Lung (tissue), 11 donors: ENCODE measurements at regions not wholly inside any gene's neighbourhood (a gene's known extent, or its start where the extent isn't known, plus 50 kb on each side); places are given as distances from the start of the nearest gene placed in this dataset.

ENCODE experiments used
- ATAC-seq: fragments of 200-7000 bp; cut with Tn5 transposase; one replicate; pipeline ENCODE4 v1.9.1; 2020; ENCODE audit warnings: moderate number of reproducible peaks; ENCODE audit not compliant: insufficient read depth, low FRiP score
- DNase-seq, 3 donors: peaks; one replicate each; pipeline ENCODE4 v3.0.0-alpha.2; 2013 to 2017
- H3K27ac ChIP-seq, 2 donors: one replicate each; pipeline ENCODE4 v1.5.1; 2013; ENCODE audit warnings: mild to moderate bottlenecking in 2 of 2, moderate library complexity in 2 of 2, control low read depth in 1 of 2, inconsistent platforms in 1 of 2, low read depth in 1 of 2, low read length in 1 of 2
- H3K27me3 ChIP-seq, 3 donors: one replicate each; pipeline ENCODE4 v1.5.1; 2013; ENCODE audit warnings: low read length in 2 of 3; ENCODE audit not compliant: control insufficient read depth in 3 of 3, insufficient read depth in 3 of 3
- H3K36me3 ChIP-seq, 4 donors: one replicate each; pipeline ENCODE4 v1.5.1; 2013; ENCODE audit warnings: low read length in 4 of 4, mild to moderate bottlenecking in 1 of 4, moderate library complexity in 1 of 4; ENCODE audit not compliant: control insufficient read depth in 4 of 4, insufficient read depth in 4 of 4
- H3K4me1 ChIP-seq, 5 donors: one replicate each; pipeline ENCODE4 v1.5.1; 2013; ENCODE audit warnings: low read length in 5 of 5, mild to moderate bottlenecking in 2 of 5, moderate library complexity in 1 of 5; ENCODE audit not compliant: control insufficient read depth in 5 of 5, insufficient read depth in 5 of 5
- H3K4me3 ChIP-seq: one replicate; pipeline ENCODE4 v1.5.1; 2013; ENCODE audit warnings: mild to moderate bottlenecking, control low read depth, moderate library complexity
- H3K9ac ChIP-seq, 2 donors: one replicate each; pipeline ENCODE4 v1.5.1; 2013; ENCODE audit warnings: low read length in 2 of 2, control low read depth in 1 of 2; ENCODE audit not compliant: insufficient read depth in 1 of 2
- H3K9me3 ChIP-seq, 4 donors: one replicate each; pipeline ENCODE4 v1.5.1; 2013; ENCODE audit warnings: low read length in 3 of 4, mild to moderate bottlenecking in 1 of 4, moderate library complexity in 1 of 4; ENCODE audit not compliant: control insufficient read depth in 4 of 4, insufficient read depth in 3 of 4
- WGBS, 2 donors: extraction: QIAGEN DNeasy Blood & Tissue Kit; methylation state at CpG; one replicate each; pipeline ENCODE4 v1.1.7; 2013; 5-methylcytosine and 5-hydroxymethylcytosine counted together
- TF ChIP-seq, protein P1 (sequence below): IDR thresholded peaks from 2 replicates; pipeline ENCODE4 v1.5.1; 2012; ENCODE audit warnings: mild to moderate bottlenecking; ENCODE audit errors: control extremely low read depth, extremely low read depth
- donor health status: control.
- donor health status: control.
- donor health status: Bipolar disorder and iron deficiency.
- donor health status: healthy.
- donor health status: DM: yes; HTN: yes; CAD: no.

- H3K9ac ChIP-seq = peak overlapping the region in 1 of 2 donors; percentile 2
- no peaks in the 10 kb centered on the region for H3K27me3 ChIP-seq
- H3K27ac ChIP-seq = no peak overlapping the region
- H3K4me3 ChIP-seq = no peak overlapping the region
- peak; percentile 26 to 62 (median 46) for DNase-seq
- ATAC-seq = no peak
- no peaks in the 10 kb centered on the region for H3K36me3 ChIP-seq
- H3K9me3 ChIP-seq = no peaks in the 10 kb centered on the region
- H3K4me1 ChIP-seq = peaks cover 0 to 11% (median 6%) of the 10 kb centered on the region in 5 donors
- WGBS, 2 donors = 13 to 55% methylated on average over 1 of the region's 1 CpG
- TF ChIP-seq, protein P1, sequence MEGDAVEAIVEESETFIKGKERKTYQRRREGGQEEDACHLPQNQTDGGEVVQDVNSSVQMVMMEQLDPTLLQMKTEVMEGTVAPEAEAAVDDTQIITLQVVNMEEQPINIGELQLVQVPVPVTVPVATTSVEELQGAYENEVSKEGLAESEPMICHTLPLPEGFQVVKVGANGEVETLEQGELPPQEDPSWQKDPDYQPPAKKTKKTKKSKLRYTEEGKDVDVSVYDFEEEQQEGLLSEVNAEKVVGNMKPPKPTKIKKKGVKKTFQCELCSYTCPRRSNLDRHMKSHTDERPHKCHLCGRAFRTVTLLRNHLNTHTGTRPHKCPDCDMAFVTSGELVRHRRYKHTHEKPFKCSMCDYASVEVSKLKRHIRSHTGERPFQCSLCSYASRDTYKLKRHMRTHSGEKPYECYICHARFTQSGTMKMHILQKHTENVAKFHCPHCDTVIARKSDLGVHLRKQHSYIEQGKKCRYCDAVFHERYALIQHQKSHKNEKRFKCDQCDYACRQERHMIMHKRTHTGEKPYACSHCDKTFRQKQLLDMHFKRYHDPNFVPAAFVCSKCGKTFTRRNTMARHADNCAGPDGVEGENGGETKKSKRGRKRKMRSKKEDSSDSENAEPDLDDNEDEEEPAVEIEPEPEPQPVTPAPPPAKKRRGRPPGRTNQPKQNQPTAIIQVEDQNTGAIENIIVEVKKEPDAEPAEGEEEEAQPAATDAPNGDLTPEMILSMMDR = no peak
Observed at GRCh38 chr6:126812651-126813050, 305.8 kb upstream of the RSPO3 start.

DNA sequence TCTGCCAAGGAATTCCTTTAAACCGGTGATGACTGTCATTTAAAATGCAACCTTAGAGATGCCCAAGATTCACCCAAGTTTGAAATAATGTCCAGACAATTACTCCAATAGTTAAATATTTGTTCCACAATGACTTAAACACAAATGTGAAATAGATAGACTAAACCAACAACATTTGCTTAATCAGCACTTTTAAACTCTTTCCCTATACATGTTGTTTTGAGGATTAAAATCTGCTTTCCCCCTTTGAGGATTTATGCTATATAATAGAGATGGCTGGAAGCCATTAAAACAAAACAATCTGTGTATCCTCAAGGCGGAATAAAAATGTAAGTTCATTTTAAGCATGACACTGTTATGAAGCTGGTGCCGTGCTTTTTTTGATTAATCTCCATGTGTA, 297.8 kb upstream of the RSPO3 start:
- no peaks in the 10 kb centered on the region for H3K27me3 ChIP-seq
- no peak overlapping the region for H3K4me3 ChIP-seq
- peaks cover 0 to 5% (median 0%) of the 10 kb centered on the region in 5 donors for H3K4me1 ChIP-seq
- no peaks in the 10 kb centered on the region for H3K36me3 ChIP-seq
- 86 to 93% methylated on average over 3 of the region's 3 CpGs for WGBS, 2 donors
- TF ChIP-seq, protein P1 = no peak
- ATAC-seq (no peak), DNase-seq (peak in 2 of 3 donors; percentile 49 to 54)
- no peaks in the 10 kb centered on the region for H3K9me3 ChIP-seq
- no peak overlapping the region for H3K9ac ChIP-seq
- H3K27ac ChIP-seq = no peak overlapping the region

- no peaks in the 10 kb centered on the region for H3K36me3 ChIP-seq
- DNase-seq (no peak), ATAC-seq (no peak)
- H3K4me1 ChIP-seq = peaks cover 0 to 5% (median 0%) of the 10 kb centered on the region in 5 donors
- no peaks in the 10 kb centered on the region for H3K27me3 ChIP-seq
- H3K27ac ChIP-seq = no peak overlapping the region
- no peak overlapping the region for H3K9ac ChIP-seq
- no peaks in the 10 kb centered on the region for H3K9me3 ChIP-seq
- 71 to 84% methylated on average over 2 of the region's 2 CpGs for WGBS, 2 donors
- no peak overlapping the region for H3K4me3 ChIP-seq
- TF ChIP-seq, protein P1 = no peak
Observed at GRCh38 chr6:126821706-126822105, 296.8 kb upstream of the RSPO3 start.

GRCh38 chr6:126824226-126824625, 294.2 kb upstream of the RSPO3 start:
- Histone ChIP-seq H3K4me1 (peaks cover 0 to 5% (median 0%) of the 10 kb centered on the region in 5 donors), H3K4me3 (no peak overlapping the region), H3K36me3 (no peaks in the 10 kb centered on the region), H3K27me3 (no peaks in the 10 kb centered on the region), H3K9ac (no peak overlapping the region), H3K9me3 (no peaks in the 10 kb centered on the region), H3K27ac (no peak overlapping the region)
- ATAC-seq (no peak), DNase-seq (no peak)
- 25 to 34% methylated on average over 2 of the region's 2 CpGs for WGBS, 2 donors
- TF ChIP-seq, protein P1 = no peak
